ENCODE measurements at regions not wholly inside any gene's neighbourhood (a gene's known extent, or its start where the extent isn't known, plus 50 kb on each side); places are given as distances from the start of the nearest gene placed in this dataset.

GRCh38 chr3:163196815-163197374 lies 1700.3 kb downstream of the OTOL1 start (continued):
- no peak for TF ChIP-seq TCF4 (CRISPR knock-in tag; IDR thresholded peaks at IDR 0.05; ENCODE audit: borderline replicate concordance)
- TF ChIP-seq ZFP30 (CRISPR knock-in tag; IDR thresholded peaks at IDR 0.05): no peak
- TF ChIP-seq POU6F1 (CRISPR knock-in tag; IDR thresholded peaks at IDR 0.05; ENCODE audit: borderline replicate concordance, low read depth): no peak
- no peak for TF ChIP-seq CSDC2 (CRISPR knock-in tag; IDR thresholded peaks at IDR 0.05)
- no peak for TF ChIP-seq ZFP3 (CRISPR knock-in tag; IDR thresholded peaks at IDR 0.05)
- TF ChIP-seq ZNF565 (CRISPR knock-in tag; conservative IDR thresholded peaks at IDR 0.05; ENCODE audit: low read depth): no peak
- TF ChIP-seq PPARA (CRISPR knock-in tag; IDR thresholded peaks at IDR 0.05; ENCODE audit: borderline replicate concordance): no peak

- ATAC-seq: no peak
- TF ChIP-seq BACH2 (CRISPR knock-in tag; IDR thresholded peaks at IDR 0.05; ENCODE audit: borderline replicate concordance): no peak
- TF ChIP-seq ZNF70 (CRISPR knock-in tag; IDR thresholded peaks at IDR 0.05): no peak
- no peak for TF ChIP-seq ESRRG (CRISPR knock-in tag; IDR thresholded peaks at IDR 0.05)
- TF ChIP-seq POU6F1 (CRISPR knock-in tag; IDR thresholded peaks at IDR 0.05; ENCODE audit: borderline replicate concordance, low read depth): no peak
- no peak for TF ChIP-seq PATZ1 (CRISPR knock-in tag; IDR thresholded peaks at IDR 0.05; ENCODE audit: borderline replicate concordance)
Observed at GRCh38 chr3:163196245-163196644, 1699.6 kb downstream of the OTOL1 start.

- TF ChIP-seq OSR1 (CRISPR knock-in tag; IDR thresholded peaks at IDR 0.05): no peak
- no peak for TF ChIP-seq SNAI2 (CRISPR knock-in tag; IDR thresholded peaks at IDR 0.05)
- TF ChIP-seq ZNF8 (CRISPR knock-in tag; IDR thresholded peaks at IDR 0.05): no peak
- no peak for TF ChIP-seq CSRNP3 (CRISPR knock-in tag; IDR thresholded peaks at IDR 0.05)
- TF ChIP-seq ZNF565 (CRISPR knock-in tag; conservative IDR thresholded peaks at IDR 0.05; ENCODE audit: low read depth): no peak
- no peak for TF ChIP-seq BACH2 (CRISPR knock-in tag; IDR thresholded peaks at IDR 0.05; ENCODE audit: borderline replicate concordance)
- TF ChIP-seq ARNTL (CRISPR knock-in tag; IDR thresholded peaks at IDR 0.05; ENCODE audit: borderline replicate concordance, low read depth): no peak
- no peak for TF ChIP-seq PATZ1 (CRISPR knock-in tag; IDR thresholded peaks at IDR 0.05; ENCODE audit: borderline replicate concordance)
- TF ChIP-seq ZC3H10 (CRISPR knock-in tag; IDR thresholded peaks at IDR 0.05): no peak
- no peak for TF ChIP-seq GLIS3 (CRISPR knock-in tag; IDR thresholded peaks at IDR 0.05)
- TF ChIP-seq PPARA (CRISPR knock-in tag; IDR thresholded peaks at IDR 0.05; ENCODE audit: borderline replicate concordance): no peak
- TF ChIP-seq CSDC2 (CRISPR knock-in tag; IDR thresholded peaks at IDR 0.05): no peak
- TF ChIP-seq TOX (CRISPR knock-in tag; IDR thresholded peaks at IDR 0.05; ENCODE audit: borderline replicate concordance): no peak
- no peak for TF ChIP-seq TCF4 (CRISPR knock-in tag; IDR thresholded peaks at IDR 0.05; ENCODE audit: borderline replicate concordance)
- ATAC-seq: no peak
Observed at GRCh38 chr3:163185721-163186350, 1689.2 kb downstream of the OTOL1 start.
